A673 (cell line): ENCODE measurements at regions not wholly inside any gene's neighbourhood (a gene's known extent, or its start where the extent isn't known, plus 50 kb on each side); places are given as distances from the start of the nearest gene placed in this dataset.

Experiments
- BruUV-seq: library from RNA; stranded (reverse); fragments of 400-500 nt; replicated peaks from 2 replicates; lab custom pipeline; 2021; lab: Mats Ljungman, UMichigan
- CTCF ChIA-PET: fragments of 300-600 bp; sonication (Branson Sonifier 250); formaldehyde crosslinking; loops from one replicate; lab custom pipeline; 2022; ENCODE audit warnings: antibody characterized with exemption; lab: Charles Lee
- POLR2A ChIA-PET: fragments of 300-600 bp; sonication (Branson Sonifier 250); formaldehyde crosslinking; loops from one replicate; lab custom pipeline; 2022; ENCODE audit warnings: antibody characterized with exemption; ENCODE audit not compliant: low non-redundant PET; lab: Charles Lee
- DNase-seq: peaks from one replicate; pipeline ENCODE4 v3.0.0-alpha.2; 2015; ENCODE audit warnings: low spot score
- H3K27ac ChIP-seq: fragments of 200-600 bp; sonication (generic); 2 replicates; pipeline ENCODE4 v1.5.1; 2016; ENCODE audit warnings: mixed run types, low read depth, mild to moderate bottlenecking, mixed read lengths, antibody characterized with exemption, low read length; ENCODE audit not compliant: poor library complexity, severe bottlenecking
- H3K27me3 ChIP-seq: fragments of 200-600 bp; sonication (generic); replicated peaks from 2 replicates; pipeline ENCODE4 v1.6.1; 2017; ENCODE audit warnings: mixed run types, low read depth, mild to moderate bottlenecking, mixed read lengths, antibody characterized with exemption, low read length; ENCODE audit not compliant: insufficient read depth, poor library complexity
- H3K36me3 ChIP-seq: fragments of 200-600 bp; sonication (generic); 2 replicates; pipeline ENCODE4 v1.6.1; 2016; ENCODE audit warnings: mixed run types, mild to moderate bottlenecking, mixed read lengths, antibody characterized with exemption, low read length; ENCODE audit not compliant: insufficient read depth, poor library complexity, severe bottlenecking
- H3K4me1 ChIP-seq: fragments of 200-600 bp; sonication (generic); 2 replicates; pipeline ENCODE4 v1.6.1; 2017; ENCODE audit warnings: mixed run types, mild to moderate bottlenecking, mixed read lengths, antibody characterized with exemption, low read length; ENCODE audit not compliant: insufficient read depth, poor library complexity, severe bottlenecking
- H3K4me3 ChIP-seq: fragments of 200-600 bp; sonication (generic); 2 replicates; pipeline ENCODE4 v1.5.1; 2016; ENCODE audit warnings: low read depth, mixed run types, mild to moderate bottlenecking, mixed read lengths, low read length; ENCODE audit not compliant: poor library complexity, severe bottlenecking
- H3K9me3 ChIP-seq: fragments of 200-600 bp; sonication (generic); 2 replicates; pipeline ENCODE4 v1.6.1; 2016; ENCODE audit warnings: mixed run types, low read depth, mild to moderate bottlenecking, mixed read lengths, antibody characterized with exemption, low read length; ENCODE audit not compliant: poor library complexity, severe bottlenecking
- EZH2 ChIP-seq: fragments of 200-600 bp; sonication (generic); IDR thresholded peaks from 2 replicates; pipeline ENCODE4 v1.6.1; 2017; ENCODE audit warnings: borderline replicate concordance, low read depth, mild to moderate bottlenecking, mixed read lengths, antibody characterized with exemption, low read length; ENCODE audit not compliant: poor library complexity, severe bottlenecking
- intact Hi-C: fragments of 100-400 bp; cut with micrococcal nuclease; formaldehyde crosslinking; loops from one replicate; pipeline ENCODE4 v1.10.0; 2022; ENCODE audit not compliant: unreplicated experiment
- TF ChIP-seq, protein P1 (sequence below): fragments of 300-800, 200-600 bp; sonication (generic); conservative IDR thresholded peaks from 2 replicates; pipeline ENCODE4 v1.5.1; 2017; ENCODE audit warnings: low read depth, mild to moderate bottlenecking, antibody characterized with exemption, low read length, moderate library complexity, mixed read lengths

- H3K4me1 ChIP-seq = no peaks in the 10 kb centered on the region
- no peaks in the 10 kb centered on the region for H3K36me3 ChIP-seq
- POLR2A ChIA-PET = no interaction called here
- BruUV-seq = no TSS peak
- H3K27me3 ChIP-seq = no peaks in the 10 kb centered on the region
- H3K9me3 ChIP-seq = peaks cover 5% of the 10 kb centered on the region
- H3K4me3 ChIP-seq = no peak overlapping the region
- no peak for DNase-seq
- CTCF ChIA-PET = no interaction called here
- TF ChIP-seq, protein P1, sequence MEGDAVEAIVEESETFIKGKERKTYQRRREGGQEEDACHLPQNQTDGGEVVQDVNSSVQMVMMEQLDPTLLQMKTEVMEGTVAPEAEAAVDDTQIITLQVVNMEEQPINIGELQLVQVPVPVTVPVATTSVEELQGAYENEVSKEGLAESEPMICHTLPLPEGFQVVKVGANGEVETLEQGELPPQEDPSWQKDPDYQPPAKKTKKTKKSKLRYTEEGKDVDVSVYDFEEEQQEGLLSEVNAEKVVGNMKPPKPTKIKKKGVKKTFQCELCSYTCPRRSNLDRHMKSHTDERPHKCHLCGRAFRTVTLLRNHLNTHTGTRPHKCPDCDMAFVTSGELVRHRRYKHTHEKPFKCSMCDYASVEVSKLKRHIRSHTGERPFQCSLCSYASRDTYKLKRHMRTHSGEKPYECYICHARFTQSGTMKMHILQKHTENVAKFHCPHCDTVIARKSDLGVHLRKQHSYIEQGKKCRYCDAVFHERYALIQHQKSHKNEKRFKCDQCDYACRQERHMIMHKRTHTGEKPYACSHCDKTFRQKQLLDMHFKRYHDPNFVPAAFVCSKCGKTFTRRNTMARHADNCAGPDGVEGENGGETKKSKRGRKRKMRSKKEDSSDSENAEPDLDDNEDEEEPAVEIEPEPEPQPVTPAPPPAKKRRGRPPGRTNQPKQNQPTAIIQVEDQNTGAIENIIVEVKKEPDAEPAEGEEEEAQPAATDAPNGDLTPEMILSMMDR = no peak
- TF ChIP-seq EZH2 = no peak
- intact Hi-C loops = no loop called here
- no peak overlapping the region for H3K27ac ChIP-seq
Observed at GRCh38 chr16:64240586-64240985, 881.3 kb downstream of the CDH11 start.

GRCh38 chr16:64238571-64238970, 883.3 kb downstream of the CDH11 start:
- H3K4me3 ChIP-seq = no peak overlapping the region
- no peak overlapping the region for H3K27ac ChIP-seq
- no TSS peak for BruUV-seq
- no peak for DNase-seq
- no peaks in the 10 kb centered on the region for H3K36me3 ChIP-seq
- ChIA-PET CTCF (no interaction called here), POLR2A (no interaction called here)
- intact Hi-C loops = no loop called here
- H3K27me3 ChIP-seq = no peaks in the 10 kb centered on the region
- H3K9me3 ChIP-seq = no peaks in the 10 kb centered on the region
- TF ChIP-seq EZH2 = no peak
- TF ChIP-seq, protein P1 = no peak
- H3K4me1 ChIP-seq = no peaks in the 10 kb centered on the region

DNA sequence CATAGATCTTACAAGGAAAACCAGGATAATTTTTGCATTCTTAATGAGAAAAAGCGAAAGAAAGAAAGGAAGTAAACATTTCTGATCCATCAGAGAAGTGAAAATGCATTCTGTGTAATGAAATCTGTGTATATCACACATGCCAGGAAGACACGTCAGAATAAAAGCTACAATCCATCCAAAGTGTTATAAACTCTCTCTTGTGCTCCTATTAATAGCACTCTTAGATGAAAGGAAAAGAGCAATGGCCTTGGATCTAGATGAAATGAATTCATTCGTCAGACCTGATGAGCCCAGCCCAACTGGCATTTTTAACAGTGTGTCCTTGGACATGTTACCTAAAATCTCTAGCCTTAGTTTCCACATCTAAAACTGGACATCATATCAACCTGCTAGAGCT, 885.5 kb downstream of the CDH11 start:
- BruUV-seq = no TSS peak
- H3K4me1 ChIP-seq = no peaks in the 10 kb centered on the region
- no peaks in the 10 kb centered on the region for H3K36me3 ChIP-seq
- intact Hi-C loops = no loop called here
- DNase-seq = no peak
- H3K27me3 ChIP-seq = no peaks in the 10 kb centered on the region
- no peak for TF ChIP-seq EZH2
- TF ChIP-seq, protein P1 = no peak
- CTCF ChIA-PET = no interaction called here
- H3K27ac ChIP-seq = no peak overlapping the region
- H3K9me3 ChIP-seq = no peaks in the 10 kb centered on the region
- H3K4me3 ChIP-seq = no peak overlapping the region
- POLR2A ChIA-PET = no interaction called here
